ENCODE measurements at regions not wholly inside any gene's neighbourhood (a gene's known extent, or its start where the extent isn't known, plus 50 kb on each side); places are given as distances from the start of the nearest gene placed in this dataset.

DNA sequence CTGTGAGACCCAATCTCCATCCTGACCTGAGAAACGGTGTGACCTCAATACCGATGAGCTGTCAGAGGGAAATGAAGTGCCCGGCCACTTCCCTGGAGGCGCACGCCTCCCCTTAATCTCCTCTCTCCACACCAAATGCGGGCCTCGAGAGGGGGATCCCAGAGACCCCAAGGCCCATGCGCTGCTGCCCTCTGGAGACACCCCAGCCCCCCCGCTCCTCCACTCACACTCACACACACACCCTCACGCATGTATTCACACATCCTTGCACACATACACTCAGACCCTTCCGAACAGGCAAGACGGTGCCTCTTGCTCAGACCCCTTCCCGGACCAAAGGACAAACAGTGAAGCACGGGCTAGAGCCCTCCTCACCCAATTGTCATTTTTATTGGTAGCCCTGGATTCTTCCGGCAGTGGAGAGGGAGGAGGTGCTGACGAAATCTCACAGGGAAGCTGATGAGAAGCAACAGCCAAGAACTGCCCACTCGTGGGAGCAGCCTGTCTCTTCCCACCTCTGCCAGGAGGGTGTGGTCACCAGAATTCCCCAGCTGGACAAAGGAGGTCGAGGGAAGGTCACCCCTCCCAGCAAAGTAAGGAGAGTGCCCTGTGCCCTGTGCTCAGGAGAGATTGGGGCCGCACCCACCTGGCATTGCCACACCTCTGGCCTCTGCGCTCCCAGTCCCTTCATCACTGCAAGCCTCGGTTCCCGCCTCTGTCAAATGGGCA lies 136.0 kb upstream of the TNRC6C start:
- in situ Hi-C loops (cut with HindIII; ENCODE audit: low pct_unique_long_range_greater_than_20kb, low sequenced_read_pairs): no loop called here
- no peak for DNase-seq (ENCODE audit: low read depth in 1 of 2, low spot score in 1 of 2)
- TF ChIP-seq JUND (IDR thresholded peaks at IDR 0.05; ENCODE audit: low read depth): no peak

DNA sequence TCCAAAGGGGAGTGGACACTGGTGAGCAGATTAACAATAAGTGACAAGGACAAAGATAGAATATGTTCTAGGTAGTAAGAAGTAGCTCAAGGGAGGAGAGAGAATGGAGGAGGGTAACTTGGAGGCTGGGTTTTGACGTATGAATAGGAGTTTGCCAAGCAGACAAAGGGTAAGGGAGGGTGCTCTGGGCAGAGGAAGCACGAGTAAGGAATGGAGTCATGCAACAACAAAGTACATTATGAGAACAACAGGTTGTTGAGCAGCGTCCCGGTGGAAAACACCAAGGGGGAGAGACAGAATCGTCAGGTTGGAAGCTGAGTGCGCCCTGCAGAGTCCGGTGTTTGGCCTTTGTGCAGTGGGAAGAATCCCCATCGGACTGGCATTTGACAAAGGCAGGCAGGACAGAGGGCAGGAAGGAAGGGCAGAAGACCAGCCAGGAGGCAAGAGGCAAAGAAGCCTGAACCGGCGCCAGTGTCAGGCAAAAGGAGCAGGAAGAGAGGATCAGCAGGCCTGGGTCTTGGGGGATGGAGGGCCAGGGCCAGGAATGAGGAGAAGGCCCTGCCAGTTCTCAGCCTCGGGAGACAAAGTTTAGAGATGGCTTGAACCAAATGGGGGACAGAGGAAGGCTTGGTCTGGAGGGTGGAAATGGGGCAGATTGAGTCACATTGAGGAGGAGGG lies 134.3 kb upstream of the TNRC6C start:
- in situ Hi-C loops (cut with HindIII; ENCODE audit: low pct_unique_long_range_greater_than_20kb, low sequenced_read_pairs): no loop called here
- no peak for DNase-seq (ENCODE audit: low read depth in 1 of 2, low spot score in 1 of 2)
- TF ChIP-seq JUND (IDR thresholded peaks at IDR 0.05; ENCODE audit: low read depth): no peak

DNA sequence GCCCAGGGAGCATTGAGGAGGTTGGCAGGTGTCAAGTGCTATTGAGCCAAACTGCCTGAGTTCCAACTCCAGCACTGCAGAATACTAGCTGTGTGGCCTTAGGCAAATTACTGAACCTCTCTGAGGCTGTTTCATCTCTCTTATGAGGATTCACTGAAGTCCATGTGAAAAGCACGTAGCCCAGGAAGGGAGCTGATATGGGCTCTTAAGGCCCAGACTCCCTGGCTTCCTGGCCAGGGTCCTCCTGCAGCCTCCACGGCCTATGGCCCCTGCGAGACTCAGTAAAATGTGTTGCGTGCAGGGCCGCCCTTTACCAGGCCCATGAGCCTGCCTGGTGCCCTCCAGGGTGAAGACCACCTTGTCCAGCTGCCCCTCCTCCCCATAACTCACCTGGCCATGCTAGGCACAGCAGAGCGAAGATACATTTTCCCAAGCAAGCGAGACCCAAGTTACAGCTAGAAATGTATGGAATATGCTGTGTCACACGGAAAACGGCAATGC lies 133.7 kb upstream of the TNRC6C start:
- in situ Hi-C loops (cut with HindIII; ENCODE audit: low pct_unique_long_range_greater_than_20kb, low sequenced_read_pairs): no loop called here
- TF ChIP-seq JUND (IDR thresholded peaks at IDR 0.05; ENCODE audit: low read depth): no peak
- DNase-seq (ENCODE audit: low read depth in 1 of 2, low spot score in 1 of 2): no peak

DNA sequence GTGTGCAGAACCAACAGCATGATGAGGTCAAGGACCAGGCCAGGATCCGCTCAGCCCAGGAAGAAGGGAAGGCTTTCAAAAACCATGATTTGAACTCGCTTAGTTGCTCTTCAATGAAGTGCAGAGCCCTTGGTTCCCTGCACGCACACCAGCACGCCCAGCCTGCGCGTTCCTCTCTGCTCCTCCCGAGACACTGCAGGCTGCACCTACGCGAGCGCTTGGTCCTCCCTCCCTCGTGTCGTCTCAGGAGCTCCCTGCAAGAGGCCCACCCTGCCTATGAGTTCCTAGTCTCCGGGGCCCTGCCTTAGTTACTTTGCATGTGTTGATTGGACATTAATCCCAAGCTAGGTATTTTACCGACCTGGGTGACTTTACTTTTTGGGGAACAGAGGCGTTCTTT lies 132.9 kb upstream of the TNRC6C start:
- DNase-seq (ENCODE audit: low read depth in 1 of 2, low spot score in 1 of 2): no peak
- in situ Hi-C loops (cut with HindIII; ENCODE audit: low pct_unique_long_range_greater_than_20kb, low sequenced_read_pairs): no loop called here
- TF ChIP-seq JUND (IDR thresholded peaks at IDR 0.05; ENCODE audit: low read depth): no peak

DNA sequence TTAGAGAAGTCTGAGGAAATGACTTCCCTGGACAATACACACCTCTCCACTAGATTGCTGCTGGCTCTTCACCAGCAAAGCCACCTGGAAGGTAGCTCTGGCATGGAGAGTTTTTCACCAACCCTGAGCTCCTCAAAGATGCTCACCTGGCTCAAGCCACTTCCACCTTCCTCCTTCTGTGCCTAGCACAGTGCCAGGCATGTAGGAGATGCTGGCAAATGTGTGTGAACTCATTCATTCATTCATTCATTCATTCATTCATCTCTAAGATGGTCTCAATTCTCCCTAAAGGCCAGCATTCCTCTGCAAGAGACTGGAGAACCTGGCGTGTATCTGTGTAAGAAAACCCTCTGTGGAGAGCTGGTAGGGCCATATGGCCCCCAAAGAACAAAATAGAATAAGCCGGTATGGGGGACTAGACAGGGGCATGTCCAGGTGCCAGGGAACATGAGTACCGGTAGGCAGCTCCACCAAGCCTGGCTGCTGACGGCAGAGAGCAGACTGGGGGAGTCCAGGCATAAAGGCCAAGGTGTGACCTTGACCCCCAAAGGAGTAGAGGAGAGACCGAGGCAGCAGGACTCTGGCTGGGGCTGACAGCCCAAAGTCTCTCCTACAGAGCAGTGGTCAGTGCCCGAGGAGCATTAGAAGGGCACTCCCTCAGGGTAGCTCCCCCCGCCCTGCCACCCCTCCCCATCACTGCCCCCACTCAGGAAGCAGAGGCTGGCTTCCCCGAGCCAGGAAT lies 132.2 kb upstream of the TNRC6C start:
- no peak for DNase-seq (ENCODE audit: low read depth in 1 of 2, low spot score in 1 of 2)
- TF ChIP-seq JUND (IDR thresholded peaks at IDR 0.05; ENCODE audit: low read depth): no peak
- in situ Hi-C loops (cut with HindIII; ENCODE audit: low pct_unique_long_range_greater_than_20kb, low sequenced_read_pairs): no loop called here

DNA sequence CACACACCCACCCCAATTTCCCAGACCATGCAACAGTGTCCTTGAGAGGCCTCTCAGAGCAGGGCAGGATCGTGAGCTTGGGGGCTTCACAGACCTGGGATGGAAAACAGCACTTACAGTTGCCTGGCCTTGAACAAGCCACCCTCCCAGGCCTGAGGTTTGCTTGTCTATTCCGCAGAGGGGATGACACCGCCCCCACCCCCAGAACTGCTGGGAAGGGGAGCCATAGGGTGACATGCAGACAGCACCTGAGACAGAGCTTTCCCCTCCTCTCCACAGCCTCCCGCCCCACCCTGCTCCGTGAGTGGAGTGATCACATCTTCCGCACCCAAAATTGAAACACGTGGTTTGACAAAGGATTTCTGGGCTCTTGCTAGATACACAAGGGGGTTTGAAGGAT lies 131.5 kb upstream of the TNRC6C start:
- in situ Hi-C loops (cut with HindIII; ENCODE audit: low pct_unique_long_range_greater_than_20kb, low sequenced_read_pairs): no loop called here
- TF ChIP-seq JUND (IDR thresholded peaks at IDR 0.05; ENCODE audit: low read depth): no peak
- DNase-seq (ENCODE audit: low read depth in 1 of 2, low spot score in 1 of 2): no peak

DNA sequence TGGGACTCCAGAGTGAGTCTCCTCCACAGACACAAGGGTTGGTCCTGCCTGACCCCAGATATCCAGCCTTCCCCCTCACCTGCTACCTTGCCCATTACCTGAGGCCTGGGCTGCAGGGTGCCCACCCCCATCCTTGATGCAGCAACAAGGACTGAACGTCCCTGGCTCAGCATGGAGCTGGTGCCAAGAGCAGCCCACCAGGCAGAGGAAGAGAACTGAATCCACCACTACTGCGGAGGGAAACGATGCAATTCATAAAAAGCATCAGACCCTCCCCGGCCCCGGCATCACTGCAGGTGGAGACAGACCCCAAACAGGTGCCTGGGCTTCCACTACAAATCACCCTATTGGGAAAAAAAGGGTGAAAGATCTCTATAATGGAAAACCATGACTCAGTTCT lies 131.0 kb upstream of the TNRC6C start:
- no peak for DNase-seq (ENCODE audit: low read depth in 1 of 2, low spot score in 1 of 2)
- no peak for TF ChIP-seq JUND (IDR thresholded peaks at IDR 0.05; ENCODE audit: low read depth)
- in situ Hi-C loops (cut with HindIII; ENCODE audit: low pct_unique_long_range_greater_than_20kb, low sequenced_read_pairs): no loop called here

DNA sequence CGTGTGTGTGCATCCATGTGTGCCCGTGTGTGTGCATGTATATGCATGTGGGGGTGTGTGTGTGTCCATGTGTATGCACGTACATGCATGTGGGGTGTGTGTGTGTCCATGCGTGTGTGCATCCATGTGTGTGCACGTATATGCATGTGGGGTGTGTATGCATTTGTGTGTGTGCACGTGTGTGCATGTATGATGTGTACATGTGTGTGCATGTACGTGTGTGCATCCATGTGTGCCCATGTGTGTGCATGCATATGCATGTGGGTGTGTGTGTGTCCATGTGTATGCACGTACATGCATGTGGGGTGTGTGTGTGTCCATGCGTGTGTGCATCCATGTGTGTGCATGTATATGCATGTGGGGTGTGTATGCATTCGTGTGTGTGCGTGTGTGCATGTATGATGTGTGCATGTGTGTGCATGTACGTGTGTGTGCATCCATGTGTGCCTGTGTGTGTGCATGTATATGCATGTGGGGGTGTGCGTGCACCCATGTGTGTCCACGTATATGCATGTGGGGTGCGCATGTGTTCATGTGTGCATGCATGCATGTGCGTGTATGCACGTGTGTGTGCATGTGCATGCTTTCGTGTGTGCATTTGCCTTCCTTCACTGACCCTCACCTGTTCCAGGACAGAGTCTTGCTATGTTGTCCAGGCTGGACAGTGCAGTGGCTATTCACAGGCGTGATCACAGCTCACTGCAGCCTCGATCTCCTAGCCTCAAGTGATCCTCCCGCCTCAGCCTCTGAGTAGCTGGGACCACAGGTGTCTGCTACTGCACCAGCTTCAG lies 129.6 kb upstream of the TNRC6C start:
- DNase-seq (ENCODE audit: low read depth in 1 of 2, low spot score in 1 of 2): no peak
- in situ Hi-C loops (cut with HindIII; ENCODE audit: low pct_unique_long_range_greater_than_20kb, low sequenced_read_pairs): no loop called here
- TF ChIP-seq JUND (IDR thresholded peaks at IDR 0.05; ENCODE audit: low read depth): no peak

DNA sequence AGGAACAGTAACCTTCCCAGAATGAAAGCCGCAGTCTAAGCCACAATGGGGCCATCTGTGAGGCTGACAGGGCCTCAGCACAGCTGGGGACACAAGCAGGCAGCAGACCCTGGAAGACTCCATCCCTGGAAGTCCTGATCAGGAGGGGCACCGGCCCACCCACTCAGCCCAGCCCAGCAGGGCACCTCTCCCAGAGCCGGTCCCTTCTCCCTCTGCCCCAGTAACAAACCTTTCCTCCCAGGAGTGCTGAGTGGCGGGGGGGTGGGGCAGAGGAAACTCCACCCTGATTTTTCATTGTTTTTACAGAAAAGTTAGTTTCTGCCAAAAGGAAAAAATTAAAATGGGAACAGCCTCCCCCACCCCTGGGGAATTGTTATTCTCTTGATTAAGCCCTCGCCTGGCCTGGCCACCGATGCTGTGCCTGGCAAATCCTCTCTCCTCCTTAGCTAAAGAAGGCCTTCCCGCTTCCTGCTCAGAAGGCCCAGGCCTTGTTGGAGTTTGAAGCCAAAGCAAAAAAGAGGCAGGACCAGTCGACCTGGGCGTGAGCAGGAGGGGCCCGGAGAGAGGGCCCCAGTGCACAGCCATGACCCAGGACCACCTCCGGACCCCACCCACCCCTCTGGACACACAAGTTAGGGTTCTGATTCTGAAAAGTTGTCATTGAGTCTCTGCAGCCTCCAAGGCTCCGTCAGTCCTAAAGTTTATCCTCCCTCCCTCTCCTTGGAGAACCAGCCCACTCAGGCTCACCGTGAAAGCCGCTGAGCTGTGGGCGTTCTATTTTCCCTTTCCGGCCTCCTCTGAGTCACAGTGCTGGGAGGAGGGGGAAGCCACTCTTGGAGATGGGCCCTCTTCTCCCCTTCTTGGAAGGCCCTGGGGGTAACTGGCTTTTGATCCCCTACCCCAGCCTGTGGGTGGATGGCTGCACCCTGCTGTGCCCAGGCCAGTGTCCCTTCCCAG lies 128.4 kb upstream of the TNRC6C start:
- in situ Hi-C loops (cut with HindIII; ENCODE audit: low pct_unique_long_range_greater_than_20kb, low sequenced_read_pairs): no loop called here

DNA sequence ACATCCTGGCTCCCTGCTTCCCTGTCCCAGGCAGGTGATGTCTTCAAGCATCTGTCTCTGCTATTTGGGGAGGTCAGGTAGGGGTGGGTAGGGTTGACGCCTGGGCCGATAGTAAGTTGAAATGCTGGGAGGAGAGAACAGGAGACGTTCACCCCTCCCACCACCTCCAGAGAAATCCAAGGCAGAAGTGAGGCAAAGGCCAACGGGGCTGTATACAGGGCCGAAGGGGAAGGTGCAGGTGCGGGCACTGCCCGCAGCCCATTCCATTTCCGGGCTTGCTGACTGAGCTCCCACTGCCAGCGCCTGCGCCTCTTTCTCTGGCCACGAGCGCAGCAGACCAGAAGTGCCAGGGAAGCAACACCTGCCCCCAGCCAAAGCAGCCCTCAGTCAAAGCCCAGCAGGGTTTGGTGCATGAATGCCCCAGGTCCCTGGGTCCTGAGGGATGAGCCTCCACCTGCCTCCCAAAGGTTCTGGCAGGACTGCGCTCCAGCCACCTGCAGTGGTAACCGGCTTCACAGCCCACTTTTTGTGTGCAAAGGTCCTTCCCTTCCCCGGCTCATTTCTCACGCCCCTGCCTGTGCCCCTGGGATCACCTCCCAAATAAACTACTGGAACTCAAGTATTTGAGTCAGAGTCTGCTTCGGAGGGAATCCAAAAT lies 127.6 kb upstream of the TNRC6C start:
- in situ Hi-C loops (cut with HindIII; ENCODE audit: low pct_unique_long_range_greater_than_20kb, low sequenced_read_pairs): no loop called here
- TF ChIP-seq JUND (IDR thresholded peaks at IDR 0.05; ENCODE audit: low read depth): no peak
- DNase-seq (ENCODE audit: low read depth in 1 of 2, low spot score in 1 of 2): no peak

More for the DNA sequence above, 128.4 kb upstream of the TNRC6C start:
- DNase-seq (ENCODE audit: low read depth in 1 of 2, low spot score in 1 of 2): no peak
- no peak for TF ChIP-seq JUND (IDR thresholded peaks at IDR 0.05; ENCODE audit: low read depth)

Data from T47D (cell line).